ENCODE measurements at regions not wholly inside any gene's neighbourhood (a gene's known extent, or its start where the extent isn't known, plus 50 kb on each side); places are given as distances from the start of the nearest gene placed in this dataset.
A peak's percentile ranks its signal among the peaks of the same experiment; 100 is the strongest.

GRCh38 chr11:80424012-80424695, 983.3 kb upstream of the TENM4 start:
- H3K4me1 ChIP-seq (ENCODE audit: insufficient read depth, low read length) = no peaks in the 10 kb centered on the region
- no peaks in the 10 kb centered on the region for H3K9me3 ChIP-seq (ENCODE audit: control insufficient read depth, low read depth, low read length)
- H3K27me3 ChIP-seq (ENCODE audit: insufficient read depth, low read length) = no peaks in the 10 kb centered on the region
- H2BK5ac ChIP-seq (ENCODE audit: insufficient read length, low read length) = no peak overlapping the region
- no peak overlapping the region for H3K9ac ChIP-seq (ENCODE audit: extremely low read depth, insufficient read length, low read length)
- H3K56ac ChIP-seq (ENCODE audit: insufficient read length, low read depth, low read length) = no peak overlapping the region
- H3K23me2 ChIP-seq (ENCODE audit: insufficient read length, low read depth, low read length, poor library complexity, severe bottlenecking) = no peaks in the 10 kb centered on the region
- no peak overlapping the region for H3K23ac ChIP-seq (ENCODE audit: insufficient read length, low read depth, low read length)
- no peak overlapping the region for H3K14ac ChIP-seq (ENCODE audit: insufficient read depth, low read length)
- no peak overlapping the region for H4K91ac ChIP-seq (ENCODE audit: insufficient read length, low read depth, low read length)
- no peaks in the 10 kb centered on the region for H3K27me3 Mint-ChIP-seq (ENCODE audit: low read depth)
- no peak overlapping the region for H2AFZ ChIP-seq (ENCODE audit: low read length)
- no peak overlapping the region for H2AK5ac ChIP-seq (ENCODE audit: insufficient read length, low read length)
- no peak overlapping the region for H3K4ac ChIP-seq (ENCODE audit: low read depth, low read length)
- DNase-seq = peak; percentile 26
- peaks cover 3 to 4% of the 10 kb centered on the region in 2 experiments for H3K4me1 Mint-ChIP-seq
- H4K5ac ChIP-seq (ENCODE audit: insufficient read length, low read depth, low read length) = no peak overlapping the region
- H2BK20ac ChIP-seq (ENCODE audit: low read depth, low read length, poor library complexity, severe bottlenecking) = no peak overlapping the region
- H3K79me1 ChIP-seq (ENCODE audit: insufficient read depth, low read depth, low read length, poor library complexity, severe bottlenecking) = no peaks in the 10 kb centered on the region
- no peaks in the 10 kb centered on the region; a peak in 2 of 5 replicates for H3K9me3 Mint-ChIP-seq
- H2BK120ac ChIP-seq (ENCODE audit: low read depth, low read length, poor library complexity, severe bottlenecking) = no peak overlapping the region
- no peaks in the 10 kb centered on the region for H3K36me3 Mint-ChIP-seq (ENCODE audit: insufficient read depth in 1 of 3, low read depth in 3 of 3)
- no peak overlapping the region for H3K18ac ChIP-seq (ENCODE audit: insufficient read length, low read depth, low read length)
- H3K4me3 Mint-ChIP-seq = no peak overlapping the region
- no peak overlapping the region for H4K8ac ChIP-seq (replicated peaks; ENCODE audit: insufficient read length, low read depth, low read length)
- H2BK12ac ChIP-seq (ENCODE audit: insufficient read length, low read depth, low read length) = no peak overlapping the region
- no peak overlapping the region for H3K27ac ChIP-seq (ENCODE audit: insufficient read length, low read depth, low read length)
- WGBS (ENCODE audit: extremely low coverage, insufficient read length, low lambda C conversion rate) = no CpG with 5 or more reads among the region's 2 CpGs
- H2BK15ac ChIP-seq (ENCODE audit: low read depth, low read length) = no peak overlapping the region
- H4K20me1 ChIP-seq (ENCODE audit: control insufficient read depth, insufficient read depth, insufficient read length) = no peaks in the 10 kb centered on the region
- no peaks in the 10 kb centered on the region for H3K79me2 ChIP-seq (ENCODE audit: insufficient read depth, low read length)
- no peak overlapping the region for H3K4me2 ChIP-seq (ENCODE audit: insufficient read depth, insufficient read length, low read length)
- no peak overlapping the region for H3K27ac Mint-ChIP-seq
- TF ChIP-seq CTCF (conservative IDR thresholded peaks at IDR 0.05) = no peak
- H3T11ph ChIP-seq (ENCODE audit: low read length) = no peak overlapping the region

Data from H9 (cell line).